Upper lobe of right lung (tissue), 1 donor: ENCODE measurements at regions not wholly inside any gene's neighbourhood (a gene's known extent, or its start where the extent isn't known, plus 50 kb on each side); places are given as distances from the start of the nearest gene placed in this dataset.

Experiments
- ATAC-seq: fragments of 200-7000 bp; cut with Tn5 transposase; one replicate; pipeline ENCODE4 v1.9.1; 2020; ENCODE audit warnings: mild to moderate bottlenecking, moderate library complexity
- DNase-seq: peaks from one replicate; pipeline ENCODE4 v3.0.0-alpha.2; 2020
- H3K27ac ChIP-seq: fragments of 200-600 bp; one replicate; pipeline ENCODE4 v1.8.0; 2022
- H3K27me3 ChIP-seq: fragments of 200-600 bp; one replicate; pipeline ENCODE4 v1.8.0; 2022; ENCODE audit warnings: mild to moderate bottlenecking
- H3K36me3 ChIP-seq: fragments of 200-600 bp; one replicate; pipeline ENCODE4 v1.8.0; 2022
- H3K4me1 ChIP-seq: fragments of 200-600 bp; one replicate; pipeline ENCODE4 v1.8.0; 2022
- H3K4me3 ChIP-seq: fragments of 200-600 bp; one replicate; pipeline ENCODE4 v1.8.0; 2022; ENCODE audit warnings: mild to moderate bottlenecking
- H3K9me3 ChIP-seq: fragments of 200-600 bp; one replicate; pipeline ENCODE4 v1.8.0; 2022
- intact Hi-C: fragments of 100-400 bp; cut with DNase I; formaldehyde crosslinking; loops from one replicate; pipeline ENCODE4 v1.11.0; 2022
- TF ChIP-seq, protein P1 (sequence below): fragments of 200-600 bp; IDR thresholded peaks from one replicate; pipeline ENCODE4 v1.8.0; 2022; ENCODE audit warnings: antibody characterized with exemption
- donor health status: DM: no; HTN: yes; CAD: no; lungs with severe emphysema.

DNA sequence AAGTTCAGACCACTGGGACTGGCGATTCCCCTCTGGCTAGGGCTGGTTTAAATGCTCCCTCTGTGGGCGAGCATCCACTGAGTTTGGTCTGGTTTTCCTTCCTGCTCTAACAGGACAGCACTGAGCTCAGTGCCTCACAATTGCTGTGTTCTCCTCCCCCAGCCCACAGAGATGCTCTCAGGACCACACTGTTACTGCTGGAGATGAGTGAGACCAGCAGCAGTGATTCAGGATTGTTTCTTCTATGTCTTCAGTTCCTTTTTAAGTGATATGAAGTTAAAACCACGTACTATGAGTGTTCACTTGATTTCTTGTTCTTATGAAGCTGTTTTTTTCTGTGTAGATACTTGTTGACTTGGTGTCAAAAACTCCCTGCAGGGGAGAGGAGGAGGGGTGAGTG lies 180.4 kb upstream of the COL8A1 start:
- Histone ChIP-seq H3K36me3 (no peaks in the 10 kb centered on the region), H3K27ac (no peak overlapping the region)
- intact Hi-C loops = no loop called here

DNA sequence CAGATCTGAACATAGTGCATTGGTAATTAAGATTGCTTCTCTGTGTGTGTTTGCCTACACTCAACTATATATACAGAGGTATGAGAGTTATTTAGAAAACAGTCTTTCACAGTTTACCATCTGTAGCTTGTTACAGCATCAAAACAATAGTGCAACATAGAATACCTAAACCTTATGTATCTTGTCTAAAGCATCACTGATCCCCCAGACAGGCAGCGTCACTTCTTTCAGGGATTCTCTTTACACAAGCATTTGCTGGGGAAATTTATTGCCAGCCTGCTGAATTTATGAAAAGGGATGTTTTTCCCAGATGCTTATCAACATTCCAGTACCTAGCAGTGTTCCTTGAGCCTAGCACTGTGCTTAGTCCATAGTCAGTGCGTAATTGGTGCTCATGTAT lies 195.8 kb upstream of the COL8A1 start:
- no peak overlapping the region for H3K27ac ChIP-seq
- no peaks in the 10 kb centered on the region for H3K9me3 ChIP-seq
- TF ChIP-seq, protein P1, sequence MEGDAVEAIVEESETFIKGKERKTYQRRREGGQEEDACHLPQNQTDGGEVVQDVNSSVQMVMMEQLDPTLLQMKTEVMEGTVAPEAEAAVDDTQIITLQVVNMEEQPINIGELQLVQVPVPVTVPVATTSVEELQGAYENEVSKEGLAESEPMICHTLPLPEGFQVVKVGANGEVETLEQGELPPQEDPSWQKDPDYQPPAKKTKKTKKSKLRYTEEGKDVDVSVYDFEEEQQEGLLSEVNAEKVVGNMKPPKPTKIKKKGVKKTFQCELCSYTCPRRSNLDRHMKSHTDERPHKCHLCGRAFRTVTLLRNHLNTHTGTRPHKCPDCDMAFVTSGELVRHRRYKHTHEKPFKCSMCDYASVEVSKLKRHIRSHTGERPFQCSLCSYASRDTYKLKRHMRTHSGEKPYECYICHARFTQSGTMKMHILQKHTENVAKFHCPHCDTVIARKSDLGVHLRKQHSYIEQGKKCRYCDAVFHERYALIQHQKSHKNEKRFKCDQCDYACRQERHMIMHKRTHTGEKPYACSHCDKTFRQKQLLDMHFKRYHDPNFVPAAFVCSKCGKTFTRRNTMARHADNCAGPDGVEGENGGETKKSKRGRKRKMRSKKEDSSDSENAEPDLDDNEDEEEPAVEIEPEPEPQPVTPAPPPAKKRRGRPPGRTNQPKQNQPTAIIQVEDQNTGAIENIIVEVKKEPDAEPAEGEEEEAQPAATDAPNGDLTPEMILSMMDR = no peak
- H3K27me3 ChIP-seq = no peaks in the 10 kb centered on the region
- no peaks in the 10 kb centered on the region for H3K4me1 ChIP-seq
- DNase-seq (no peak), ATAC-seq (no peak)
- H3K36me3 ChIP-seq = no peaks in the 10 kb centered on the region
- intact Hi-C loops = no loop called here
- no peak overlapping the region for H3K4me3 ChIP-seq

More for the DNA sequence above, 180.4 kb upstream of the COL8A1 start:
- H3K27me3 ChIP-seq = no peaks in the 10 kb centered on the region
- H3K4me1 ChIP-seq = no peaks in the 10 kb centered on the region
- DNase-seq (no peak), ATAC-seq (no peak)
- TF ChIP-seq, protein P1 = no peak
- H3K9me3 ChIP-seq = no peaks in the 10 kb centered on the region
- H3K4me3 ChIP-seq = no peak overlapping the region

DNA sequence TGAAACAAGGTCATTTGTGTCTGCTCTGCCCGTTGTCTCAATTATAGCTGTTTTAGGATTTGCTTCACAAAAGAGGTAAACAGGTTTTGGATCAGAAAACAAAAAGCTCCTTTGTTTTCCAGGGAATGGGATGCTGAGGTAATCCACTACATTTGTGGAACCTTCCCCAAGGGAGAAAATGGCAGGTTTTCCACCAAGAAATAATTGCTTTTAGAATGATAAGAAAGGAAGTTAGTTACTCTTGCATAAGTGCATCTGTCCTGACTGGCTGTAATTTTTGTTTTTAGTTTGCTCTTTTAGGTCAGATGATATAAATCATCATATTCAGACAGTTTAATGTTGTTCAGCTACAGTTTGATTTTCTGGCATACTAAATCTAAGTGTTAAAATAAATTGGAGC lies 198.5 kb upstream of the COL8A1 start:
- DNase-seq = no peak
- H3K4me1 ChIP-seq = no peaks in the 10 kb centered on the region
- ATAC-seq = no peak
- intact Hi-C loops = no loop called here
- H3K36me3 ChIP-seq = no peaks in the 10 kb centered on the region
- TF ChIP-seq, protein P1 = no peak
- no peak overlapping the region for H3K4me3 ChIP-seq
- no peak overlapping the region for H3K27ac ChIP-seq
- H3K9me3 ChIP-seq = no peaks in the 10 kb centered on the region
- H3K27me3 ChIP-seq = no peaks in the 10 kb centered on the region

DNA sequence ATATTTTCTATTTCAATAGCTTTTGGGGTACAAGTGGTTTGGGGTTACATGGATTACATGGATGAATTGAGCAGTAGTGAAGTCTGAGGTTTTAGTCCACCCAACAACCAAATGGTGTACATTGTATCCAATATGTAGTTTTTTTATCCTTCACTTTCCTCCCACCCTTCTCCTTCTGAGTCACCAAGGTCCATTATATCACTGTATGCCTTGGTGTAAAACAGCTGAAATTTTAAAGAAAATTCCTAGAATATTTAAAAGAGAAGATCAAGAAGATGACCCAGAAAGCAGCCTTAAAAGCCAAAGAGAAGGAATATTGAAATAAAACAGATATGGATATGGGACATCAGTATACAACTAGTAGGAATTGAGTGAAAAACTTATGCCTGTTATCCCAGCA lies 204.2 kb upstream of the COL8A1 start:
- Histone ChIP-seq H3K4me3 (no peak overlapping the region), H3K27ac (no peak overlapping the region), H3K9me3 (no peaks in the 10 kb centered on the region), H3K27me3 (no peaks in the 10 kb centered on the region), H3K4me1 (no peaks in the 10 kb centered on the region), H3K36me3 (no peaks in the 10 kb centered on the region)
- TF ChIP-seq, protein P1 = no peak
- no peak for ATAC-seq
- DNase-seq = no peak
- intact Hi-C loops = no loop called here

DNA sequence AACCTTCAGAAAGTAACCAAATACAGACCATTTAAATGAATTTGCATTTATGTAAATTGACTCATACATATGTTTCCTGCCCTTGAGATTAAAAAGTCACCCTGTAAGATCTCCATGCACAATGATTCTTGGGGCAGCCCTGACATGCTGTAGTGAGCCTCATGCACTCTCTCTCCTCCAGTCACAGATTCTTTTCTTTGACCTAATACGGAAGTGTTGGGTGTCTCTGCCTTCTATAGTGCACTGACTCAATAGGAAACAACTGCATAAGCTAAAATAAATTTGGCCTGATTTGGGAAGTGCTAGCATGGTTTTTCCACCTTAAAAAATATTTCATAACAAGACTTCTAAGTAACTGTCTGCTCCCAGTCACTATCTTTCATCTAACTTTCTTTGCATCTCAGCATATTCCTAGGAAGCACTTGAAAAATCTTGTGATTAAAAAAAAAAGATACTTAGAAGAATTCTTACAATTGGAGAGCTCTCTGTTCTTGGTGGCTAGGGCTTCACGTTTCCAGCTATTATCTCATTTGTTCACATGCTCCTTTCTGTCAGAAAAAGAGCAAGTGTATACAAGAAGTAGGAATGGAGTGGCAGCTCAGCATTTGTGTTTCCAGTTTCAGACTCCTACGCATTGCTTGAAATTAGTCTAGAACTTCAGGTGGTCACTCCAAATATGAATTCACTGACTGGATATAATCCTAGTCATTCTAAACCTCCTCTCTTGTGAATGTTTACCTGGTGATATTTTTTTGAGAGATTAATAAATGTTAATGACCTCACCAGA lies 207.9 kb upstream of the COL8A1 start:
- Histone ChIP-seq H3K36me3 (no peaks in the 10 kb centered on the region), H3K27ac (no peak overlapping the region), H3K27me3 (no peaks in the 10 kb centered on the region), H3K4me3 (no peak overlapping the region), H3K9me3 (no peaks in the 10 kb centered on the region), H3K4me1 (no peaks in the 10 kb centered on the region)
- intact Hi-C loops = no loop called here
- DNase-seq (no peak), ATAC-seq (no peak)
- TF ChIP-seq, protein P1 = no peak

DNA sequence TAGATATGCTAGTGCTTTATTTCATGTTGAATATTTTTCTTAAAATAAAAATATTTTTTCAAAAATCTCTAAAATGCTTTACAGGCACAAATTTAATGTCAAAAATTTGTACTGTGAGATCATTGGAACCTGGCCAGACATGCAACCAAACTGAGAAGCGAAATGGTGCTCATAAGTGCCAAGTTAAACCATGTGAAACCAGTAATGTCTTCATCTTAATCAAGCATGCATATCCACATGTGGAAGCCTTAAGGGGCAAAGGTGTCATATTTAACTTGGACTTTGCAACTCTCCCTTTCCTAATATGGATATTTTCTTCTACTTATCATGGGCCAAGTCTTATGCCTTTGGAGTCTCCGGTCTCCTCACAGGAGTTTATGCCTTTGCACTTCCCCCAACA lies 208.9 kb upstream of the COL8A1 start:
- no peak for ATAC-seq
- H3K9me3 ChIP-seq = no peaks in the 10 kb centered on the region
- intact Hi-C loops = no loop called here
- no peaks in the 10 kb centered on the region for H3K27me3 ChIP-seq
- no peak overlapping the region for H3K27ac ChIP-seq
- H3K4me3 ChIP-seq = no peak overlapping the region
- no peaks in the 10 kb centered on the region for H3K36me3 ChIP-seq
- DNase-seq = no peak
- H3K4me1 ChIP-seq = no peaks in the 10 kb centered on the region
- TF ChIP-seq, protein P1 = no peak
